Thyroid gland (tissue), 4 donors: ENCODE measurements at regions not wholly inside any gene's neighbourhood (a gene's known extent, or its start where the extent isn't known, plus 50 kb on each side); places are given as distances from the start of the nearest gene placed in this dataset.

Experiments used
- CTCF ChIP-seq, 6 experiments: fragments of 200-600 bp in 3 of 6; fragments of 450-650 bp in 3 of 6; sonication (generic) in 3 of 6; IDR thresholded peaks; one replicate each; pipeline ENCODE4 v1.5.1; 2016 to 2019; ENCODE audit warnings: antibody characterized with exemption in 6 of 6, mild to moderate bottlenecking in 2 of 6, inconsistent platforms in 1 of 6, moderate library complexity in 1 of 6
- POLR2A ChIP-seq, 2 donors: fragments of 450-650 bp; IDR thresholded peaks; one replicate each; pipeline ENCODE4 v1.6.1; 2017; ENCODE audit warnings: antibody characterized with exemption in 2 of 2, mild to moderate bottlenecking in 2 of 2, moderate library complexity in 1 of 2

GRCh38 chr2:104768694-104769093 lies 85.2 kb upstream of the POU3F3 start:
- no peak for TF ChIP-seq CTCF (IDR thresholded peaks at IDR 0.05)
- TF ChIP-seq POLR2A (IDR thresholded peaks at IDR 0.05): no peak
